Fibroblast of mammary gland (primary cell): ENCODE measurements at regions not wholly inside any gene's neighbourhood (a gene's known extent, or its start where the extent isn't known, plus 50 kb on each side); places are given as distances from the start of the nearest gene placed in this dataset.

ENCODE experiments used
- DNase-seq: peaks from one replicate; pipeline ENCODE4 v3.0.0-alpha.2; 2010; ENCODE audit warnings: low read depth
- H3K4me3 ChIP-seq: 2 replicates; pipeline ENCODE4 v1.5.1; 2011; ENCODE audit warnings: low read depth, mild to moderate bottlenecking, low read length, moderate library complexity; ENCODE audit not compliant: control insufficient read depth
- CTCF ChIP-seq: conservative IDR thresholded peaks from 2 replicates; pipeline ENCODE4 v1.5.1; 2011; ENCODE audit warnings: low read depth, low read length, inconsistent platforms; ENCODE audit not compliant: control insufficient read depth, insufficient read depth

GRCh38 chr1:231108516-231109302, 53.1 kb upstream of the TRIM67 start:
- no peak for TF ChIP-seq CTCF
- no peak overlapping the region for H3K4me3 ChIP-seq
- no peak for DNase-seq

- TF ChIP-seq CTCF: no peak
- no peak overlapping the region for H3K4me3 ChIP-seq
- no peak for DNase-seq
Measured at GRCh38 chr1:231107600-231108326, 54.1 kb upstream of the TRIM67 start.

- DNase-seq: no peak
- H3K4me3 ChIP-seq: no peak overlapping the region
- TF ChIP-seq CTCF: no peak
Measured at GRCh38 chr1:231107151-231107550, 54.7 kb upstream of the TRIM67 start.

- DNase-seq: peak; percentile 49
- no peak for TF ChIP-seq CTCF
- no peak overlapping the region for H3K4me3 ChIP-seq
Measured at GRCh38 chr1:231106347-231106746, 55.5 kb upstream of the TRIM67 start.

- TF ChIP-seq CTCF: no peak
- DNase-seq: no peak
- H3K4me3 ChIP-seq: no peak overlapping the region
Measured at GRCh38 chr1:231104917-231105316, 56.9 kb upstream of the TRIM67 start.

- no peak for TF ChIP-seq CTCF
- no peak for DNase-seq
- H3K4me3 ChIP-seq: no peak overlapping the region
Measured at GRCh38 chr1:231103961-231104360, 57.9 kb upstream of the TRIM67 start.
